ENCODE measurements at regions not wholly inside any gene's neighbourhood (a gene's known extent, or its start where the extent isn't known, plus 50 kb on each side); places are given as distances from the start of the nearest gene placed in this dataset.

DNA sequence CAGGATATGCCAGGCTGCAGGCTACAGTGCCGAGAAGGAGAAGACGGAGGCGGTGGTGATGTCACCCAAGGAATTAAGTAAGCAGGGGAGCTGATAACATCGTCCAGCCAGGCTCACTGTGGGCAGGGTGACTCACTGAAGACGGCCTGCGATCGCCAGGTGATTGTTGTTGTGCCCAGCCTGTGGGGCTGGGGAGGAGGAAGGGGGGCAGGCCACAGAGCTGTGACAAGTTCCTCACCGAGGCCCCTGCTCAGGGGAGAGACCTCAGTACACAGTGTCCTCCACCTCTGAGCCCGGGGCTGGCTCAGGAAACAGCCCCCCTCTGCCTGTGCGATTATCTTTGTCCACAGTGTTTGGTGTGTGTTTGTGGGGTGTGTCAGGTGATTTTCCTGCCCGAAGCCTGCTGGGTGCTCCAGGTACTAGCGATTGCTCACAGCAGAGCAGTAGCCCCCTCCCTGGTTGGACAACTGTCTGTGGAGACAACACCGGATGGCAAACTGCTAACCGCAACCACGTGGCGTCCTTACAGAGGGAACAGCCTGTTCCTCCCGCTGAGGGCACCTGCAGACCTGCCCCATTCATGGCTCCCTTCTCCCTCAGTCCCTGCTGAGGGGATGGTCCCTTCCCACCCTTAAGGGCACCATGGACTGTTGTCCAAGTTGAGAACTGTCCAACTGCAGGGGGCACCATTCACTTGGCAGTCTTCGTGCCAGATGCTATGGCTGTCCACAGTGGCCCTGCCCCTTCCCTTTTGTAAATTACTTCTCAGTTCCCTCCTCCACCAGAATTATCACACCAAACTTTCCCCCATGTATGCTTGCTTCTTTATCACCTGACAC is 95.1 kb downstream of the ZFP36L2 start:
- no peaks in the 10 kb centered on the region for H3K36me3 ChIP-seq
- no peak overlapping the region for H3K4me3 ChIP-seq
- peak overlapping the region; percentile 63 for H3K27ac ChIP-seq
- TF ChIP-seq, protein P1, sequence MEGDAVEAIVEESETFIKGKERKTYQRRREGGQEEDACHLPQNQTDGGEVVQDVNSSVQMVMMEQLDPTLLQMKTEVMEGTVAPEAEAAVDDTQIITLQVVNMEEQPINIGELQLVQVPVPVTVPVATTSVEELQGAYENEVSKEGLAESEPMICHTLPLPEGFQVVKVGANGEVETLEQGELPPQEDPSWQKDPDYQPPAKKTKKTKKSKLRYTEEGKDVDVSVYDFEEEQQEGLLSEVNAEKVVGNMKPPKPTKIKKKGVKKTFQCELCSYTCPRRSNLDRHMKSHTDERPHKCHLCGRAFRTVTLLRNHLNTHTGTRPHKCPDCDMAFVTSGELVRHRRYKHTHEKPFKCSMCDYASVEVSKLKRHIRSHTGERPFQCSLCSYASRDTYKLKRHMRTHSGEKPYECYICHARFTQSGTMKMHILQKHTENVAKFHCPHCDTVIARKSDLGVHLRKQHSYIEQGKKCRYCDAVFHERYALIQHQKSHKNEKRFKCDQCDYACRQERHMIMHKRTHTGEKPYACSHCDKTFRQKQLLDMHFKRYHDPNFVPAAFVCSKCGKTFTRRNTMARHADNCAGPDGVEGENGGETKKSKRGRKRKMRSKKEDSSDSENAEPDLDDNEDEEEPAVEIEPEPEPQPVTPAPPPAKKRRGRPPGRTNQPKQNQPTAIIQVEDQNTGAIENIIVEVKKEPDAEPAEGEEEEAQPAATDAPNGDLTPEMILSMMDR (IDR thresholded peaks at IDR 0.05): peak; percentile 33
- H3K9ac ChIP-seq (ENCODE audit: low read depth in 2 of 2, low read length in 2 of 2): peak overlapping the region; percentile 48 to 88
- intact Hi-C loops (cut with DNase I): loop anchor here (2.0 kb wide), 1 partner anchor 98 kb away; no protein-coding TSS in a partner anchor
- no peaks in the 10 kb centered on the region for H3K9me3 ChIP-seq
- H3K4me1 ChIP-seq: peaks cover 36% of the 10 kb centered on the region
- DNase-seq: peak; percentile 85
- H3K27me3 ChIP-seq: no peaks in the 10 kb centered on the region

- H3K4me1 ChIP-seq: peaks cover 36% of the 10 kb centered on the region
- intact Hi-C loops (cut with DNase I): loop anchor here (2.0 kb wide), 1 partner anchor 98 kb away; no protein-coding TSS in a partner anchor
- peak overlapping the region in 1 of 2 donors; percentile 88 for H3K9ac ChIP-seq (ENCODE audit: low read depth in 2 of 2, low read length in 2 of 2)
- H3K36me3 ChIP-seq: no peaks in the 10 kb centered on the region
- TF ChIP-seq, protein P1 (IDR thresholded peaks at IDR 0.05): no peak
- no peak overlapping the region for H3K4me3 ChIP-seq
- H3K9me3 ChIP-seq: no peaks in the 10 kb centered on the region
- peak overlapping the region; percentile 63 for H3K27ac ChIP-seq
- no peaks in the 10 kb centered on the region for H3K27me3 ChIP-seq
- DNase-seq: no peak
Observed at GRCh38 chr2:43130548-43130875, 95.9 kb downstream of the ZFP36L2 start.

DNA sequence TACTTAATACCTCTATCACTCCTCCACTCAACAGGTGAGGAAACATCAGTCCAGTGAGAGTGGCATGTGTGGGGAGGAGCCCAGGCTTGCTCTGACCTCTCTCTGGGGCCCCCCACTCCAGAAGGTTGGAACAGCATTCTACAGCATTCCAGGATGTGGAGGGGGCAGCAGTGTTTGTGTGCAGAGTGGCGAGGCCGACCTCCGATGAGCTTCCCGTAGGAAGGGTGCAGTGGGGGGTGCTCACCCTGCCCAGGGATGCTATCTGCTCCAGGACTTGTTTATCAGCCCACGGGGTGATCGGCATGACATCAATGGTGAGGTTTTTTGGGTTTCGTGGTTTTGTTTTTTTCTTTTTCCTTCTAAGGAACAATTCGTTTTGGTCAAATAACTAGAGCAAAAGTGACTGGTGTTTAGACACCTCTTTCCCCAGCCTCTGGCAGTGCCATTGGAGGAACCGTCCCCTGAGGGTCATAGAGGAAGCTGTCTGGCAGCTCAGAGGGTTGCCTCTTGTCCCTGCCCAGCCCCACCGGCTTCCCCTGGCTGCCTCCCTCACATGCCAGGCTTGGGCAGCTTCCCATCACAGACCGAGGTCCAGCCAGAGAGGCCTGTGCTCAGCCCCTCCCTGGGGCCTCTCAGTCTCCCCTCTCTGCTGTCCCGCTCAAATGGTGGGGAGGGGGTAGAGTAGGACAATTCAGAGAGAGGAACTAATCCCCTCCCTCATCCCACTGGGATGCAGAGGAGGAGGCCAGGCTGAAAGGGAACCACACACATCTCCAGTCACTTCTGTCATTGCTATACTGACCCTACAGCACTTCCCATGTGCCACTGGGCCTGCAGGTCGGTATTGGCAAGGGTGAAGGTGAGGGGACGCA is 96.5 kb downstream of the ZFP36L2 start:
- intact Hi-C loops (cut with DNase I): loop anchor here (2.0 to 10.0 kb wide), 4 partner anchors 95 to 352 kb away; no protein-coding TSS in a partner anchor
- Histone ChIP-seq H3K9me3 (no peaks in the 10 kb centered on the region), H3K27ac (peak overlapping the region; percentile 63), H3K4me1 (peaks cover 36% of the 10 kb centered on the region), H3K9ac (ENCODE audit: low read depth in 2 of 2, low read length in 2 of 2) (peak overlapping the region; percentile 36 to 88), H3K27me3 (no peaks in the 10 kb centered on the region), H3K4me3 (no peak overlapping the region), H3K36me3 (no peaks in the 10 kb centered on the region)
- TF ChIP-seq, protein P1 (IDR thresholded peaks at IDR 0.05): no peak
- no peak for DNase-seq

- Histone ChIP-seq H3K27me3 (no peaks in the 10 kb centered on the region), H3K9me3 (no peaks in the 10 kb centered on the region), H3K4me3 (no peak overlapping the region), H3K27ac (peak overlapping the region; percentile 7), H3K9ac (ENCODE audit: low read depth in 2 of 2, low read length in 2 of 2) (peak overlapping the region in 1 of 2 donors; percentile 59), H3K36me3 (no peaks in the 10 kb centered on the region), H3K4me1 (peaks cover 31% of the 10 kb centered on the region)
- intact Hi-C loops (cut with DNase I): loop anchor here (5.0 to 10.0 kb wide), 3 partner anchors 94 to 354 kb away; no protein-coding TSS in a partner anchor
- no peak for DNase-seq
- TF ChIP-seq, protein P1 (IDR thresholded peaks at IDR 0.05): no peak
Observed at GRCh38 chr2:43128559-43128955, 97.8 kb downstream of the ZFP36L2 start.

GRCh38 chr2:43127941-43128558 is 98.4 kb downstream of the ZFP36L2 start:
- TF ChIP-seq, protein P1 (IDR thresholded peaks at IDR 0.05): no peak
- Histone ChIP-seq H3K9me3 (no peaks in the 10 kb centered on the region), H3K27me3 (no peaks in the 10 kb centered on the region), H3K4me1 (peaks cover 26% of the 10 kb centered on the region), H3K36me3 (no peaks in the 10 kb centered on the region), H3K9ac (ENCODE audit: low read depth in 2 of 2, low read length in 2 of 2) (peak overlapping the region; percentile 31 to 59), H3K4me3 (no peak overlapping the region), H3K27ac (no peak overlapping the region)
- DNase-seq: no peak
- intact Hi-C loops (cut with DNase I): loop anchor here (5.0 to 10.0 kb wide), 3 partner anchors 93 to 354 kb away; no protein-coding TSS in a partner anchor
